Amniotic epithelial cell (primary cell): ENCODE measurements at regions not wholly inside any gene's neighbourhood (a gene's known extent, or its start where the extent isn't known, plus 50 kb on each side); places are given as distances from the start of the nearest gene placed in this dataset.
A peak's percentile ranks its signal among the peaks of the same experiment; 100 is the strongest.
"Not testable (repeated sequence)": the region's sequence is repeated elsewhere in the genome, so short reads cannot be mapped to it uniquely, and the experiment has no call there.

Experiments used
- DNase-seq: peaks from one replicate; pipeline ENCODE4 v3.0.0-alpha.2; 2010; ENCODE audit warnings: low read depth

- peak; percentile 82 for DNase-seq
Observed at GRCh38 chr12:92987362-92987761, 58.3 kb upstream of the EEA1 start.

GRCh38 chr12:92987846-92988621 lies 58.9 kb upstream of the EEA1 start:
- DNase-seq, result no peak

- DNase-seq, result no peak
Observed at GRCh38 chr12:92988622-92989130, 59.6 kb upstream of the EEA1 start.

- no peak for DNase-seq
Observed at GRCh38 chr12:92989715-92990484, 60.8 kb upstream of the EEA1 start.

- DNase-seq, result no peak
Observed at GRCh38 chr12:92991134-92991533, 62.0 kb upstream of the EEA1 start.

GRCh38 chr12:92992041-92992440 lies 62.9 kb upstream of the EEA1 start:
- no peak for DNase-seq

GRCh38 chr12:92993259-92993658 lies 64.2 kb upstream of the EEA1 start:
- DNase-seq, result no peak

- DNase-seq, result no peak
Observed at GRCh38 chr12:92995258-92995903, 66.3 kb upstream of the EEA1 start.

- DNase-seq, result no peak
Observed at GRCh38 chr12:93000026-93000425, 70.9 kb upstream of the EEA1 start.

GRCh38 chr12:93001407-93001806 lies 72.3 kb upstream of the EEA1 start:
- DNase-seq, result no peak

GRCh38 chr12:93002293-93003054 lies 73.4 kb upstream of the EEA1 start:
- DNase-seq, result peak; percentile 92

- DNase-seq, result peak; percentile 46
Observed at GRCh38 chr12:93003531-93004239, 74.6 kb upstream of the EEA1 start.

- DNase-seq, result no peak
Observed at GRCh38 chr12:93005928-93006392, 76.9 kb upstream of the EEA1 start.

- DNase-seq, result no peak
Observed at GRCh38 chr12:93006471-93007208, 77.5 kb upstream of the EEA1 start.

GRCh38 chr12:93007544-93007943 lies 78.4 kb upstream of the EEA1 start:
- no peak for DNase-seq

GRCh38 chr12:93008044-93008778 lies 79.1 kb upstream of the EEA1 start:
- no peak for DNase-seq

GRCh38 chr12:93008880-93009279 lies 79.8 kb upstream of the EEA1 start:
- not testable (repeated sequence) for DNase-seq

- no peak for DNase-seq
Observed at GRCh38 chr12:93009533-93009932, 80.4 kb upstream of the EEA1 start.

- no peak for DNase-seq
Observed at GRCh38 chr12:93010461-93010860, 81.4 kb upstream of the EEA1 start.

- no peak for DNase-seq
Observed at GRCh38 chr12:93011100-93011499, 82.0 kb upstream of the EEA1 start.
